Naive thymus-derived CD8-positive, alpha-beta T cell (primary cell): ENCODE measurements at regions not wholly inside any gene's neighbourhood (a gene's known extent, or its start where the extent isn't known, plus 50 kb on each side); places are given as distances from the start of the nearest gene placed in this dataset.
A peak's percentile ranks its signal among the peaks of the same experiment; 100 is the strongest.

ENCODE experiments used
- ATAC-seq, 2 donors: fragments of 150-1000 bp; cut with Tn5 transposase in 1 of 2; sonication (Bioruptor Pico), chemical (Tn5 transposase) in 1 of 2; 1 replicate in 1 of 2; 2 replicates in 1 of 2; pipeline ENCODE4 v1.10.0; 2021; ENCODE audit warnings: mild to moderate bottlenecking in 2 of 2, moderate library complexity in 2 of 2
- POLR2A ChIA-PET: fragments of 350-600 bp; sonication (Branson Sonifier 250); formaldehyde crosslinking; loops from one replicate; lab custom pipeline; 2021; ENCODE audit warnings: antibody characterized with exemption; lab: Charles Lee
- DNase-seq, 10 donors: peaks; one replicate each; pipeline versions ENCODE4 v3.0.0 to v3.0.0-alpha.2; 2020 to 2022
- H3K27ac Mint-ChIP-seq, 10 donors: one replicate each; pipeline ENCODE4 v1.8.0; 2020 to 2022; ENCODE audit warnings: mild to moderate bottlenecking in 10 of 10, mixed read lengths in 10 of 10, moderate library complexity in 4 of 10, inconsistent platforms in 1 of 10
- H3K27me3 Mint-ChIP-seq, 5 donors: one replicate each; pipeline ENCODE4 v1.8.0; 2021 to 2022; ENCODE audit warnings: mixed read lengths in 5 of 5
- H3K36me3 Mint-ChIP-seq, 3 donors: one replicate each; pipeline ENCODE4 v1.8.0; 2020 to 2022; ENCODE audit warnings: mixed read lengths in 3 of 3, mild to moderate bottlenecking in 2 of 3, inconsistent platforms in 1 of 3
- H3K4me1 Mint-ChIP-seq, 4 donors: one replicate each; pipeline ENCODE4 v1.8.0; 2021 to 2022; ENCODE audit warnings: mixed read lengths in 4 of 4
- H3K4me3 Mint-ChIP-seq, 10 donors: one replicate each; pipeline ENCODE4 v1.8.0; 2020 to 2022; ENCODE audit warnings: mild to moderate bottlenecking in 10 of 10, mixed read lengths in 10 of 10, moderate library complexity in 6 of 10, inconsistent platforms in 1 of 10
- H3K9me3 Mint-ChIP-seq, 9 donors: one replicate each; pipeline ENCODE4 v1.8.0; 2020 to 2022; ENCODE audit warnings: mixed read lengths in 9 of 9, mild to moderate bottlenecking in 3 of 9, inconsistent platforms in 1 of 9, moderate library complexity in 1 of 9

DNA sequence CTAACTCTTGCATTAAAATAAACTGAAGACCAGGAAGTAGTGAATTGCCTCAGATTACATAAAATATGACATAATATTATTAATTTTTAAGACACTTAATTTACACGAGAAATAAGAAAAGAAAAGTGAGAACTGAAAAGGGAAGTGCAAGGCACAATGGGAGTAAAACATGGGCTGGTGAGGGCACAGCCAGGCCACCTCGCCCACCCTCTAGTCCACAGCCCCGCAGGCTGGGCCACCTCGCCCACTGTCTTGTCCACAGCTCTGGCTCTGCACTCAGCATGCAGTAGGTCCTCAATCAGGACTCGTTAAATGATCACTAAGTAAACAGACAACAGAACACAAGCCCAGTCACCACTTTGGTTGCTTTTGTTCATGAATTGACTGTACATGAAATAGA lies 67.8 kb upstream of the ARHGEF7 start:
- ATAC-seq: no peak

DNA sequence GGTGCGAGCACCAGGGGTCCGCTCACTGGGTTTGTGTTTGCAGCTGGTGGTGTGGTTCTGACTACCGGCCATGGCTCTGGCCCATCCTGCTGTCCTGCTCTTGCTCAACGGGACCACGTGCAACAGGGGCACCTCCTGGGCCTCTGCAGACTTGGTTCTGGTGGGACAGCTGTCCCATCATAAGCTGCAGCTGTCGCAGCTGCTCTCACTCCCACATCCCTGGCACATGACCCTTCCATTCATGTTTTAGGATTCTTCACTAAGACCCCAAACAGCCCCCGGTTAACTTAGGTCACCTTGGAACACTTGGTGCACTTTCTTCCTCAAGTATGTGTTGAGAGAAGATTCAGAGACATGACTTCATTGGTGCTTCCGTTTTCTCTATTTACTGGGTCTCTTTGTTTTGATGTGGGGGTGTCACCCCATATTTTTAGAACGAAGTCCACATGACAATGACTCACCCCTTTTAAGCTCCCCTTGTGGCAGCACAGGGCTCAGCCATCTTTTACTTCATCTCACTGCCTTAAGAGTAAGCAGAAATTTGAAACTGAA lies 68.4 kb upstream of the ARHGEF7 start:
- DNase-seq (peak in 1 of 10 donors; percentile 19), ATAC-seq (peak; percentile 40 to 54)
- Mint-ChIP-seq H3K9me3 (no peaks in the 10 kb centered on the region), H3K36me3 (no peaks in the 10 kb centered on the region), H3K4me3 (no peak overlapping the region), H3K27ac (peak overlapping the region in 2 of 10 donors; percentile 15 to 66), H3K4me1 (peaks cover 0 to 4% (median 2%) of the 10 kb centered on the region in 4 donors), H3K27me3 (peaks cover 10 to 18% (median 11%) of the 10 kb centered on the region in 5 donors)
- POLR2A ChIA-PET: no interaction called here

More for the DNA sequence above, 67.8 kb upstream of the ARHGEF7 start:
- H3K36me3 Mint-ChIP-seq: no peaks in the 10 kb centered on the region
- peaks cover 5 to 12% (median 5%) of the 10 kb centered on the region in 5 donors for H3K27me3 Mint-ChIP-seq
- H3K4me1 Mint-ChIP-seq: peaks cover 0 to 4% (median 2%) of the 10 kb centered on the region in 4 donors
- no peak for DNase-seq
- H3K9me3 Mint-ChIP-seq: no peaks in the 10 kb centered on the region
- no peak overlapping the region for H3K4me3 Mint-ChIP-seq
- H3K27ac Mint-ChIP-seq: no peak overlapping the region
- POLR2A ChIA-PET: no interaction called here

GRCh38 chr13:111045170-111045569 lies 69.9 kb upstream of the ARHGEF7 start:
- Mint-ChIP-seq H3K4me3 (no peak overlapping the region), H3K4me1 (peaks cover 0 to 4% (median 2%) of the 10 kb centered on the region in 4 donors), H3K27me3 (peaks cover 7 to 21% (median 15%) of the 10 kb centered on the region in 5 donors), H3K9me3 (no peaks in the 10 kb centered on the region), H3K27ac (no peak overlapping the region), H3K36me3 (no peaks in the 10 kb centered on the region)
- no peak for ATAC-seq
- POLR2A ChIA-PET: no interaction called here
- no peak for DNase-seq

- H3K4me1 Mint-ChIP-seq: peaks cover 0 to 4% (median 2%) of the 10 kb centered on the region in 4 donors
- DNase-seq (no peak), ATAC-seq (no peak)
- no peaks in the 10 kb centered on the region for H3K9me3 Mint-ChIP-seq
- H3K27me3 Mint-ChIP-seq: peaks cover 12 to 22% (median 16%) of the 10 kb centered on the region in 5 donors
- H3K4me3 Mint-ChIP-seq: no peak overlapping the region
- H3K27ac Mint-ChIP-seq: no peak overlapping the region
- H3K36me3 Mint-ChIP-seq: no peaks in the 10 kb centered on the region
- POLR2A ChIA-PET: no interaction called here
Measured at GRCh38 chr13:111044087-111044830, 70.9 kb upstream of the ARHGEF7 start.

DNA sequence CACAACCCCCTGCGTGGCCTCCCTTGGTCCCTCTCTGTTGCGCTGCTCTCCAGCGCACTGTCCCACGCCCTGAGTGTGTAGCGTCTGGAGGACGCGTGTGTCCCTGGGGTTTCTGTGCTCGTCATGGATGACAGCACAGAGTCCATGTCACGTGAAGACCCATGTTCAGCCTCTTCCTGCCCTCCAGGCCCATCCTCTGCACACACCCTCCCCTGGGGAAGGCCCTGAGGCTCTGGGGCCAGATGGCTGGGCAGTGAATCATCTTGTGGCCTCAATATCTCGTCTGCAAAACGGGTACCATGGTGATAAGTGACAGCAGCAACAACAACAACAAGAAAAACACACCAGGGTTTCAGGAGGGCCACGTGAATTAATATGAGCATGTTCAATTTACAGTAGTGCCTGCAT lies 71.5 kb upstream of the ARHGEF7 start:
- Mint-ChIP-seq H3K27me3 (peaks cover 12 to 23% (median 16%) of the 10 kb centered on the region in 5 donors), H3K4me1 (peaks cover 0 to 4% (median 2%) of the 10 kb centered on the region in 4 donors), H3K27ac (no peak overlapping the region), H3K4me3 (no peak overlapping the region), H3K9me3 (no peaks in the 10 kb centered on the region), H3K36me3 (no peaks in the 10 kb centered on the region)
- DNase-seq (no peak), ATAC-seq (no peak)
- POLR2A ChIA-PET: no interaction called here

GRCh38 chr13:111042661-111043226 lies 72.4 kb upstream of the ARHGEF7 start:
- no peak for ATAC-seq
- peaks cover 0 to 4% (median 2%) of the 10 kb centered on the region in 4 donors for H3K4me1 Mint-ChIP-seq
- H3K36me3 Mint-ChIP-seq: no peaks in the 10 kb centered on the region
- peaks cover 14 to 24% (median 18%) of the 10 kb centered on the region in 5 donors for H3K27me3 Mint-ChIP-seq
- H3K4me3 Mint-ChIP-seq: no peak overlapping the region
- no peak for DNase-seq
- H3K27ac Mint-ChIP-seq: no peak overlapping the region
- POLR2A ChIA-PET: no interaction called here
- no peaks in the 10 kb centered on the region for H3K9me3 Mint-ChIP-seq

- Mint-ChIP-seq H3K9me3 (no peaks in the 10 kb centered on the region), H3K4me3 (no peak overlapping the region), H3K27me3 (peaks cover 16 to 36% (median 21%) of the 10 kb centered on the region in 5 donors), H3K36me3 (no peaks in the 10 kb centered on the region), H3K27ac (no peak overlapping the region), H3K4me1 (no peaks in the 10 kb centered on the region)
- POLR2A ChIA-PET: no interaction called here
- no peak for ATAC-seq
- no peak for DNase-seq
Measured at GRCh38 chr13:111040830-111041229, 74.3 kb upstream of the ARHGEF7 start.

DNA sequence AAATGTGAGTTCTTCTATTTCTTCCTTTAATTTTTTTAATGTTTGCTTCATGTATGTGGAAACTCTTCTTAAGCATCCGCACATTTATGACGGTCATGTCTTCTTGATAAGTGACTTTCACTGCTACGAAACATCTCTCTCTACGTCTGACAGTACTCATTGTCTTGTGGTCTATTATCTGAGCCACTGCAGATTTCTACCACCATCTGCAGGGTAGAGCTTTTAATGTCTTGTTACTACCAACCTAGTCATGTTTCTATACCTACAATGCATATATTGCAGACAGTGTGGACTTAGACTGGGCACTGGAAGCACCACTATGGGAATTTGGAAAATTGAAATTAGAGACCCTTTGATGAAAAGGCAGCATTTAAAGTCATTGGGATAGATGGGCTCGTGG lies 75.4 kb upstream of the ARHGEF7 start:
- POLR2A ChIA-PET: no interaction called here
- H3K27me3 Mint-ChIP-seq: peaks cover 16 to 36% (median 22%) of the 10 kb centered on the region in 5 donors
- H3K4me3 Mint-ChIP-seq: no peak overlapping the region
- ATAC-seq (no peak), DNase-seq (no peak)
- H3K4me1 Mint-ChIP-seq: no peaks in the 10 kb centered on the region
- H3K9me3 Mint-ChIP-seq: no peaks in the 10 kb centered on the region
- H3K36me3 Mint-ChIP-seq: no peaks in the 10 kb centered on the region
- H3K27ac Mint-ChIP-seq: no peak overlapping the region

DNA sequence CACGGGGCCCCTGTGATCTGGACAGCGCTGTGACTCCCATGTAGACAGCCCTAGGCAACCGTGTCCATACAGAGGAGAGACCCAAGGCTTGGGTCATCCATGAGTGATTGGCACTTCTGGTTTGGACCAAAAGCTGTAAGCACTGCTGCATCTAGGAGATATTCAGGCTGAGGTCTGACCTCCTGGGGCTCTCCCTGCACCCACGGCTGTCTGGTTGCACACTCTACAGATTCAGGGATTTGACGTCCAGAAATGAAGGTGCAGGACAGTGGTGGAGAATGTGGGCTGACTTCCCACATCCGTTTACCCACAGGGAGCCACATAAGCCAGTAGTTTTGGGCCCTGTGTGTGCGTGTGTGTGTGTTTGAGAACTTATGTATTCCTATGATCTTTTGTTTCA lies 76.2 kb upstream of the ARHGEF7 start:
- ATAC-seq: no peak
- no peak for DNase-seq
- Mint-ChIP-seq H3K27me3 (peaks cover 16 to 42% (median 24%) of the 10 kb centered on the region in 5 donors), H3K4me1 (no peaks in the 10 kb centered on the region), H3K9me3 (no peaks in the 10 kb centered on the region), H3K27ac (no peak overlapping the region), H3K36me3 (no peaks in the 10 kb centered on the region), H3K4me3 (no peak overlapping the region)
- POLR2A ChIA-PET: no interaction called here

DNA sequence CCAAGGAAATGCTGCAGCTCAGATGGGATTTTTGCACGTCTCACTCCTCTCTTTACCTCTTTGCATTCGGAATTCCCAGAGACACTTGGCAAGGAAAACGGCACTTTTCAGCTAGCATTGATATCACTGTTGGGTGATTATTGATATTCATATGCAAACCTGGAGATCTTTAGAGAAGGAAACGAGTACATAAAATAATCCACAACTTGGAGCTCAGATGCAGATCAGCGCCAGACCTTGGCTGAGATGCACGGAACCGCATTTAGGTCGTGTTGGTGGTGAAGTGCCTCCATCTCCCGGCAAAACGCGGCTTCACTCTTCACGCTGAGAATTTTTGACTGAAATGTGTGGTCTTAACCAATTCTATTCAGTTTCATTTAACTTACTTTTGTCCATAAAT lies 77.2 kb upstream of the ARHGEF7 start:
- no peaks in the 10 kb centered on the region for H3K9me3 Mint-ChIP-seq
- H3K27ac Mint-ChIP-seq: no peak overlapping the region
- POLR2A ChIA-PET: no interaction called here
- no peaks in the 10 kb centered on the region for H3K4me1 Mint-ChIP-seq
- H3K36me3 Mint-ChIP-seq: no peaks in the 10 kb centered on the region
- DNase-seq (no peak), ATAC-seq (no peak)
- no peak overlapping the region for H3K4me3 Mint-ChIP-seq
- peaks cover 21 to 52% (median 24%) of the 10 kb centered on the region in 5 donors for H3K27me3 Mint-ChIP-seq

GRCh38 chr13:111036665-111037064 lies 78.4 kb upstream of the ARHGEF7 start:
- POLR2A ChIA-PET: no interaction called here
- H3K27ac Mint-ChIP-seq: no peak overlapping the region
- peaks cover 16 to 54% (median 24%) of the 10 kb centered on the region in 5 donors for H3K27me3 Mint-ChIP-seq
- no peak for ATAC-seq
- H3K4me1 Mint-ChIP-seq: no peaks in the 10 kb centered on the region
- no peak for DNase-seq
- H3K9me3 Mint-ChIP-seq: no peaks in the 10 kb centered on the region
- H3K36me3 Mint-ChIP-seq: no peaks in the 10 kb centered on the region
- no peak overlapping the region for H3K4me3 Mint-ChIP-seq

DNA sequence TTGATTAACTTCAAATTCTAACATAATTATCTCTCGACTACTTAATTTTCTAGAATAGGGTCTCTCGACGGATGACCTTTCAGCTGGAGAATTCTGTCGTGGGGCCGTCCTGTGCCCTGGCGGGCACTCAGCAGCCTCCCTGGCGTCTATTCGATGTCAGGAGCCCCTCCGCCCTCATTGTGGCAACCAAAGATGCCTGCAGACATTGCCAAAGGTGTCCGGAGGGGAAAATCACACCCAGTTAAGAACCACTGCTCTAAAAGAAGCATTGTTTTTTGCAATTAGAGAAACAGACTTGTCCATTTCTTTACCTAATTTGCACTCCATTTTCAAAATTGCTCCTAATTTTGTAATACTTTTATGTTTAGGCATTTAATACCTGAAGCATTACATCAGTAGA lies 79.2 kb upstream of the ARHGEF7 start:
- H3K4me1 Mint-ChIP-seq: no peaks in the 10 kb centered on the region
- DNase-seq (no peak), ATAC-seq (no peak)
- H3K27me3 Mint-ChIP-seq: peaks cover 14 to 55% (median 22%) of the 10 kb centered on the region in 5 donors
- no peaks in the 10 kb centered on the region for H3K9me3 Mint-ChIP-seq
- POLR2A ChIA-PET: no interaction called here
- H3K36me3 Mint-ChIP-seq: no peaks in the 10 kb centered on the region
- H3K27ac Mint-ChIP-seq: peak overlapping the region in 1 of 10 donors; percentile 2
- no peak overlapping the region for H3K4me3 Mint-ChIP-seq

DNA sequence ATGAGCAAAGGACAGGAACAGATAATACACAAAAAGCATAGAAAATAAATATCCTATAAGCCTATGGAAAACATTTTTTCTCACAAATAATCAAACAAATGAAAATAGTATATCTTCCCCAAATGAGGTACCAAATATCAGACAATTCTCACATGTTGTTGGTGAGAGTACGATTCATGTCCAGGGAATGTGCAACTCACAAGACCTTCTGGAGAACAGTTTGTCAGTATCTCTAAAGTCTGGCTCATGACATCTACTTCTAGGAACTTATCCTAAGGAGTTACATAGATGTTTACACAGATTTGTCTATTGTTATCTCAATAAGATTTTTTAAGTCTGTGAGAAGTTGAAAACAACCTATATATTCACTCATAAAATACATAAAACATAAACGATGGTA lies 80.3 kb upstream of the ARHGEF7 start:
- DNase-seq (no peak), ATAC-seq (no peak)
- Mint-ChIP-seq H3K4me3 (no peak overlapping the region), H3K9me3 (no peaks in the 10 kb centered on the region), H3K27me3 (peaks cover 12 to 51% (median 22%) of the 10 kb centered on the region in 5 donors), H3K36me3 (no peaks in the 10 kb centered on the region), H3K27ac (no peak overlapping the region), H3K4me1 (no peaks in the 10 kb centered on the region)
- POLR2A ChIA-PET: no interaction called here
